Occipital lobe (tissue), 1 donor: ENCODE measurements at regions not wholly inside any gene's neighbourhood (a gene's known extent, or its start where the extent isn't known, plus 50 kb on each side); places are given as distances from the start of the nearest gene placed in this dataset.

Experiments
- DNase-seq: peaks from one replicate; lab custom pipeline; 2025; lab: John Stamatoyannopoulos, UW

DNA sequence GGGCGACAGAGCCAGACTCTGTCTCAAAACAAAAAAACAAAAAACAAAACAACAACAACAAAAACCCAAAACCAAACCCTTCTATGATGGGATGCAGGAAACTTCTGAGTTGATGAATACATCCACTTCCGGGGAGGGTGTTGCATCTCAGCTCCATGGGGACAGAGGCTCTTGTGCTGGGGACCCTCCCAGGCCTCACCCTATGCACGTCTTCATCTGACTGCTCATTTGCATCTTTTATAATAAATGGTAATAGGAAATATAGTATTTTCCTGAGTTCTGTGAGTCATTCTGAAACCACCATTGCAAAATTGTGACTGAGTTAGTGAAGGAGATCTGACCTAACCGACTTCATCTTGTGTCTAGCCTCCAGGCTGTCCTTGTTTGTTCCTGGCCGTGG is 109.5 kb upstream of the SLC28A3 start:
- no peak for DNase-seq

DNA sequence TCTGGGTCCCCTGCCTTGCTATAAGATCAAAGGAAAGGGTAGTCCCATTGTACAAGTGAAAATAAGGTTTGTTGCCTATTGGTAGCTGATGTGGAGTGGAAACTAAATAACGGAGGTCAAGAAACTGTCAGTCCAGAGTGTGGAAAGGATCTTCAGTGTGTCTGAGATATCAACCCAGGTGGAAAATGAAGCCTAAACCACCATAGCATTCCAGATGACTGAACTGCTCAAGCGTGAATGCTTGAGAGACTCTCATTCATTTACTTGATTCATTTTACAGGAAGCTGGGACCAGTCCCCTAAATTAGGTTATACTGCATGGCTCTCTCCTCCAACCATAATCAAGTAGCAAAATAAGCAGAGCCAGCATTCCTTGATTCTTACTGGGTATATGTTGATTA is 116.0 kb upstream of the SLC28A3 start:
- DNase-seq = no peak

DNA sequence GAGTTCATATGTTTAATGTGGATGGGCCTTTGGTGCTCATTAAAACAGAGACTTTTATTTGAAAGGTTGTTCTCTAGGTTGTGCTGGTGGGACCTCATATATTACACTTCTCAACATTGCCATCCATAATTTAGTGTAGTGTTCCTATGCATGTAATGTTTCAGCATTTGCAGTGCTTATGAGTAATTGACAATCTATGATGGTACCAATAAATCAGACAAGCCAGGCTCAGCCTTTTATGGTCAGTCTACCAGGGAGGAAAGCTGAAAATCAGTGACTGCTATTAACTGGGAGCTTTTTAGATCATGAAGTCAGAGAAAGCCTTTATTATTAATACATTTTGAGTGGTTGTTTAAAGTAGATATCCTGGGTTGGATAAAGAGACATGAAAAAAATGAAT is 120.1 kb upstream of the SLC28A3 start:
- DNase-seq = no peak

DNA sequence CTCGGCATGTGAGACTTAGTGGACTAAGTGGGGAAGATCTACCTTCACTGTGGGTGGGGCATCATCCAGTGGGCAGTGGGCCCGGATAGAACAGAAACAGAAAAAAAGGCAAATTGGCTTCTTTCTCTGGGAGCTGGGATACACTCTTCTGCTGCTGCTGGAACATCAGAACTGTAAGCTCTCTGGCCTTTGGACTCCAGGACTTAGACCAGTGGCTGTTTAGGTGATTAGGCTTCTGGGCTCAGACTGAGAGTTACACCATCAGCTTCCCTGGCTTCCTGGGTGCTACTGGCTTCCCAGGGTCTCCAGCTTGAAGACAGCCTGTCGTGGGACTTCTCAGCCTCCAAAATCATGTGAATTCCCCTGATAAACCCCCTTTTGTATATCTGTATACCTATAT is 122.7 kb upstream of the SLC28A3 start:
- no peak for DNase-seq

DNA sequence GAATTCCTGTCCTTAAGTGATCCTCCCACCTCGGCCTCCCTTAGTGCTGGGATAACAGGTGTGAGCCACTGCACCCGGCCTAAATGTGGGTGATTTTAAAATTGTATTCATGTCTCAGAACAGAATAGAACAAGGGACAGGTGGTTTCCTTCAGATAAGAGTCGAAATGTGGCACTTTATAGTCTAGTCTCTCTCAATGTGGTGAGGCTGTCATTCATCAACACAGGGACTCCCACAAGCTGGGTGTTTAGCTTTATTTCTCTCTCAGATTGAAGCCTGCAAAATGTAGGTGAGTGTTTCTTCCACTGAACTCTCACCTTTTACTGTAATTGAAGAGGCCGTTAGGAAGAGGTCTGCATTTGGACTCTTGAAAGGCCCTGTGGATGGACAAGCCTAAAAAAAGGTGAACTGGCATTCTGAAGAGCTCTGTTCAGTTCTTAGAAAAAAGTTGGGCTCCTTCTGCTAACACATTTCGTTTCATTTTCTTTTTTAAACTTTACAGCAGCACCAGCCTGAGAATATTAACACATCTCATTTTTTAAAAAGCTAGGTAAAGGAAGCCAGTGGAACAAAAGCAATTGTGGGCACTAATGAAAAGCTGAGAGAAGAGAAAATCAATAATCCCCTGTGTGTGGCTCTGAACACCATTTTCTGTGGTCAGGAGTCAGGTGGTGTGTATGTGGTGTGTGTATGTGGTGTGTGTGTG is 126.2 kb upstream of the SLC28A3 start:
- DNase-seq = no peak

DNA sequence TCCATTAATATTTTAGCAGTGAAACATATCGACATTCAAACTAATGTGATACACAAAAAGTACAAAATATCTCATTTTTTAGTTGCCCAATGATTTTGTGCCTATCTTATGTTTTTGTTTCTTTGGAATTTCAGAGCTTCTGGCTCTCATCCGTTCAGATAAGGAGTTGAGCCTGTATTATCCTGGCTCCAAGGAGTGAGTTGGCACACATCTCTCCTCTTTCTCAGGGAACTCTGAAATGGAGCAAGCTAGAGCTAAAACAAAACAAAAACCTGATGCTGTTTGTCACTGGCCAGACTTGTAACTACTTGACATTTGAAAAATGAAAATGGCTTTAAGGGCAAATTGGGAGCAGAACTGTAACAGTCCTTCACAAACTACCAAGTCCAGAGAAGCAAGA is 131.3 kb upstream of the SLC28A3 start:
- DNase-seq = no peak

DNA sequence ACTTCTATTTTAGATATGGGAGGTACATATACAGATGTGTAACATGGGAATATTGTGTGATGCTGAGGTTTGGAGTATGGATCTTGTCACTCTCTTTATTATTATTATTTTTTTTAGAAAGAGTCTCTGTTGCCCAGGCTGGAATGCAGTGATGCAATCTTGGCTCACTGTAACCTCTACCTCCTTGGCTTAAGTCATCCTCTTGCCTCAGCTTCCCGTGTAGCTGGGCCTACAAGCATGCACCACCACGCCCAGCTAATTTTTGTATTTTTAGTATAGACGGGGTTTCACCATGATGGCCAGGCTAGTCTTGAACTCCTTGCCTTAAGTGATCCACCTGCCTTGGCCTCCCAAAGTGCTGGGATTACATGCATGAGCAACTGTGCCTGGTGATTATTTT is 138.4 kb upstream of the SLC28A3 start:
- DNase-seq = no peak

DNA sequence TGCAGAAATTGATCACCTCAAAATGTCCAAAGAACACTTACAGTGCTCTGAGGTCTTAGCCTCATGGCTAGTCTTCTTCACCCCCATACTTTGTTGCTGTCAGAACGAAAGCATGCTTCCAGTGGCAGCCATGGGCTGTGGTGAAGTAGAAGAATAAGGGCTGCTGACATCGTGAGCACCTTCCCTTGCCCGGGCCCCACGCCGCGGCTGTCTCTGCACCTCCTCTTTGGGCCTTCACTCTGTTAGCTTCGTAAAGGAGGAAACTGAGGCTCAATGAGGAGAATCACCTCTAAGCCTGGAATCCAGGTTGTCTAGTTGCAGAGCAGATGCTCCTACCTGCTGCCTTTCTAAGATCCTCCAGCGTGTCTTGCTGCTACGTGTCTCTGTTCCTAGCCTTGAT is 139.5 kb upstream of the SLC28A3 start:
- DNase-seq = no peak

DNA sequence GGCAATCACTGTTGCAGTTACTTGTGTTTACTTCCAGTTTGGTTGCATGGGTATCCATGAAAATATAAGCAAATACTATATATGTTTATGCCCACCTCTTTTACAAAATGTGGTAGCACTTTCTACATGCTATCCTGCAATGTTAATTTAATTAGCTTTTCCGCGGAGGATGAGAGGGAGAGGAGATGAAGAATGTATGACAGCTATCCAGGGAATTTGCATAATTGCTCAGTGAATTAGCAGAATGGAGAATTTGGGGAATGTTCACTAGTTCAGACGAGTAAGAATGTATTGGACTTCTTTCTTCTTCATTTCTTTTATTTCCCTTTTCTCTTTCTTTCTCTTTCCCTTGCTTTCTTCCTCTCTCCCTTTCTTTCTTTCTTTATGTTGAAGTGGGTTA is 140.7 kb upstream of the SLC28A3 start:
- DNase-seq = no peak

DNA sequence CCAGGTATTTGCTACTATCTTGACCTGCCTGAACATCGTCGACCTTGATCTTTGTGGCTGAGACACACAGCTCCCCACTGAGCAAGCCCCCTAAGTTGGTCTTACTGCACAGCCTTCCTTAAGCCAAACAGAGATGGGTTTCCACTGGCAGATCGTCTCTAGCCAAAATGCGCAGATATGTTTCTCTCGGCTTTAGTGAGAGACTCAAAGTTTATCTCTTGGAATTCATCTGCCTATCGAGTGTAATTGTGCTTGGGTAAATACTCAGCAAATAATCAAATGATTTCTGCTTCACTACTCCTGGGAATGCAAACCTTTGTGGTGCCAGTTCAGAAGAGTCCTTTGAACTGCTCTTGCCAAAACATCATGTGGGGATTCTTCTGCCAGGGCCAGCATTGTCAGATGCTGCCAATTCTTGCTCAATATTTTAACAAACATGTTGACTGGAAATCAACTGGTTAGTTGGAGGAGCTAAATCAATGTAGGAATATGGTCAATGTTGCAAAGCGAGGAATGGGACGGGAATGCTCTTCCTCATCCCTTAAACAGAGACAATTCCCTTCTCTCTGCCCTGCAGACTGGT is 141.2 kb upstream of the SLC28A3 start:
- no peak for DNase-seq

DNA sequence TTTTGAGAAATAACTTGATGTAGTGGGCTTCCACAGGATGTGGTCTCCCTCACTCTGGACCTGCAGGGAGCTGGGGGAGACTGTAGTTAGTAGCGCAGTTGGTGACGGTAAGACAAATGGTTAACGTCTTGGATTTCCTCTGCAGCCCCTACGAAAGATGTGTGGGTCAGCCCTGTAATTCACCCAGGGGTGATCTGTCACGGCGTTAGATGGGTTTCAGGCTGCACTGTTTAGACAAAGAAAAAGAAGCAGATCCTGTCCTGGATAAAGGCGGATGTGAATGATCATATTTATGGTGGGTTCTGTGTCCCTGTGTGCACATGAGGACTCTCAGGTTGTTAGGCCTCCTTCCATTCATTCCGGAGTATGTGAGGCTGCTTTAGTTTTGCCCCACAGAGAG is 142.0 kb upstream of the SLC28A3 start:
- no peak for DNase-seq

DNA sequence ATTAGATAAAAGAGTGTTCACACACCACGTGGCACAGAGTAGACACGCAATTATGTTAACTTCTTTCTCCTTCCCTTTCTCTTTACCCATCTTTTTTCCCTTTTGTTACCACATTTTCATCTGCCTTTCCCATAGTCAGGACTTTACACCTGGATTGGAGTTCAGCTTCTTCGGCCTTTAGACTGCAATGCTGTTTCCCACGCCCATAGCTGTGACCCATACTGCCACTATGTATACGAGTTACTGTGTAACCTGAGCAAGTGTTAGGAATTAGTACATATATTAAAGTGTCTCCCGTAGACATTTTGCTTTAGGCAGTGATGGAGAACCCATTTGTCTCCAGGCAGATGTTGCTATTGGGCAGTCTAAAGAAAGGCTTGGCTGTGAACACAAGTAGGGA is 143.6 kb upstream of the SLC28A3 start:
- DNase-seq = no peak

DNA sequence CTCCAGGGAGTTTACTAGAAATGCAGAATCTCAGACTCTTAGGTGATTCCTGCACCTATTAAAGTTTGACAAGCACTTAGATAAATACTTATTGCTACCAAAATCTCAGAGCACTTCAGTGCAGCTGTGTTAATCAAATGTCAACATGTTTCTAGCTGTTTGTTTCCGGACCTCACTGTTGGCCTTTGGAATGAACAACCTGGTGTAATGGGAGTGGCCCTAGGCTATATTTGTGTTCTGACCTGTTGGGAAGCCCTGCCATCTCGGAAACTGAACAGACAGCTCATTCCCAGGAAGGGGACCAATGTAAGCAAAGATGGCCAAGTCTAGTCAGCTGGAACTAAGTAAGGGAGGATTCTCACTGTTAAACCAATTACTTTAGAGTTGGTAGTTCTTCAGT is 145.0 kb upstream of the SLC28A3 start:
- no peak for DNase-seq

DNA sequence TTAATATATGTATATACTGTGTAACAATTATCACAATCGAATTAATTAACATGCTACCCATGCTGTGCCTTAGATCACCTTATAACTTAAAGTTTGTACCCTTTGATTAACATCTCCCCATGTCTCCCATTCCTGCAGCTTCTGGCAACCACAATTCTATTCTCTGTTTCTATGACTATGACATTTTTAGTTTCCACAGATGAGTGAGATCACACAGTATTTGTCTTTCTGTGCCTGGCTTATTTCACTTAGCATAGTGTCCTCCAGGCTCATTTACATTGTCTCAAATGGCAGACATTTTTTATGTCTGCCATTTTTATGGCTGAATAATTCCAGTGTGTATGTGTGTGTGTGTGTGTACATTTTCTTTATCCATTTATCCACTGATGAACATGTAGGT is 146.1 kb upstream of the SLC28A3 start:
- DNase-seq = no peak

DNA sequence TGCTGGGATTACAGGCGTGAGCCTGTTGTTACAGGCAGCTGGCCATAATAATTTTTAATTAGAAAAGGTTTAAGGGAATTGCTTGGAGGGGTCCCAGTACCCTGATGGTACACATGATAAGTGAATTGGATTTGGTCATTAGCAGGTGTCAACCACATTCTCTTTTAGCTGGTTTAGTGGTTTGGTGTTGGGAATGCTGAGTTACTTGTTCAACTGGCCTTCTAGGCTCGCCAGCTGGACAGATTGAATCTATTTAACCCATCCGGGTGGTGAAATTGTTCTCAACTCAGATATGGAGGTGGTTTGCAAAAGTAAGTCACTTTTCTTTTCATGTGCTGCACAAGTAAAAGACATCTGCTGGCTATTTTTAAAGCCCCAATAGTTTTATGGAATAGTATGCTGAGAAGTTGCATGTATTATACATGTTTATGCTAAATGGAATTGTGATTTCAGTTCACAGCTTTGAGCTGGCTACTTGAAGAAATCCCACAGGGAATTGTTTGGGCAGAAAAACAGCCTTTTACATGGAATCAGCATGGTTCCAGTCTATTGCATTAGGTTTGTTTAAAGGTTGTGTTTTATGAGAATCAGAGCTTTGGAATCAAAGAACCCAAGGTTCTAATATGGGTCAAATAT is 149.8 kb upstream of the SLC28A3 start:
- no peak for DNase-seq

DNA sequence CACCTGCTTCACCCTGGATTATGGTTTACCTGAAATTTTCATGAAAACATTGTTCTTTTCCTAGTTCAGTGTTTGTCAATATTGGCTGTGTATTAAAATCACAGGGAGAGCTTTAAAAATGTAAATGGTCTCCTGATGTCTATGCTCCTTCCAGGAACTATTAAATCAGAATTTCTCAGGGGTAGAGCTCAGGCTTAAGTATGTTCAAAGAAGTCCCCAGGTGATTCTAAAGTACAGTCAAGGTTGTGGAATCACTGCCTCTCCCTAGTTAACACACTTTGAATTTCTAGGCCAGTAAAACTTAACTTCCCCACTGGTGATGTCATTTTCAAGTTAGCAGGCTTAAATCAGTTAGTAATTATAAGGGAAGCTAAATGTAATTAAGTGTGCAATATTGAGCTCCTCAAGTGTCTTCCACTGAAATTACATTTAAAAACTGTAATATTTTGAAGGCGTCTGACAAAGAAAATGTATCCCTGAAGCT is 150.3 kb upstream of the SLC28A3 start:
- DNase-seq = no peak

DNA sequence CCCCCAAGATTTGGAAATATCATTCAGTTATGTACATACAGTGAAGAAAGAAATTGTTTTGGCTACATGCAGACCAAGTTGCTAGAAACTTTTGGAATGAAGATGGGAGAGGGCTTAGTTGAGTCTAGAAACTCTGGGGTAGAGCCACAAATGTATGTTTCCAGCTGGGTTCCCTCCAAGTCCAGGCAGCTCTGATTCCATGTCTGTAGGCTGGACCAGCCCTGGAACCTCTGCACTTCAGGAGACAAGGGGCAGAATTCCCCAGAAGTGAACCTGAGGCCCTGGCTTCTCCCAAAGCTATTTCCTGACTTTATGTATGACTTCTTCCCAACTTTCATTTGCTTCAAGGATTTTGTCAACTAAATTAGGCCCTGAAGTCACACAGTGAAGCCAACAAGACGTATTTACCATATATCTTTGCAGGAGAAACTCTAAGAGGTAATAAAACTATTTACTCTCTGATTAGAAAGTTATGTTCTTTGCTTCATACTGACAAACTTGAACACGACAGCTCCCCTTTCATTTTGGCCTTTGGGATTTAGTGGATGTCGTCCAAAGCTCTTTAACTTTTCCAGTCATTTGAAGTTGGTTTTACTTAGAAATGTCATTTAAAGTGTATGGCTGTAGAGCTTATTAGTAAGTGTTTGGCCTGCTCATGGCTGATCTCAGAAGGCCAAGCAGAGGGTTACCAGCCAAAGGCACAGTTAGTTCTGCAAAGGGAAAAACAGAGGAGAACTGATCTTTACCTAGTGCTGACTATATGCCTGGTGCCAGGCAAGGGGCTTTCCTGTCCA is 152.0 kb upstream of the SLC28A3 start:
- DNase-seq = no peak

DNA sequence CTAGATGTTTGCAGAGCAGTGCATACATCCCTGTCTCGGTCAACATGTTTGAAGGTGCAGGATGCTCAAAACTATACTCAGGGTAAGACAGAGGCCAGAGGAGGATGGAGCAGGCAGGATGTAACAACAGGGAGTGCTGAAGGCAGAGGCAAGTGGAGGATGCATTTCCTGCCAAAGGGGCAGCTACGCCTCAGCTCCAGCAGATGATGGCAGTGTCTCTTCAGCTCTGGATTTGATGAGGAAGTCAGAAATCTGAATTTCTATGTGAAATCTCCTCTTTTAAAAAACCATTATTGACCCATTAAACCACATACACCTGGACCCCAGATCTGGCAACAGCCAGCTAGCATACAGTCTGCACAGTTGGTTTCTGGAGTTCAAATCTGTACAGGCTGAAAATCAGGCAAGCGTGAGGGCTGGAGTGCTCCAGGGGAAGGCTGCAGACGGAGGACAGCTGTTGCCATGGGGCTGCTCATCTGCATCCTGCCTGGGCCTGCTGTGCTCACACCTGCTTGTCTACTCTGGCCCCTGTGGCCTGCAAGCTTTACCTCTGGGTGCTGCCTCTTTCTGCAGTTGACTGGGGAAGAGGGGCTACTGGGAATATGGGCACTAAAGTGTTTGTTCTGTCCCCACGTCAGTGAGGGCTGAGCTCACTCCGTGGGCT is 152.9 kb upstream of the SLC28A3 start:
- DNase-seq = no peak

DNA sequence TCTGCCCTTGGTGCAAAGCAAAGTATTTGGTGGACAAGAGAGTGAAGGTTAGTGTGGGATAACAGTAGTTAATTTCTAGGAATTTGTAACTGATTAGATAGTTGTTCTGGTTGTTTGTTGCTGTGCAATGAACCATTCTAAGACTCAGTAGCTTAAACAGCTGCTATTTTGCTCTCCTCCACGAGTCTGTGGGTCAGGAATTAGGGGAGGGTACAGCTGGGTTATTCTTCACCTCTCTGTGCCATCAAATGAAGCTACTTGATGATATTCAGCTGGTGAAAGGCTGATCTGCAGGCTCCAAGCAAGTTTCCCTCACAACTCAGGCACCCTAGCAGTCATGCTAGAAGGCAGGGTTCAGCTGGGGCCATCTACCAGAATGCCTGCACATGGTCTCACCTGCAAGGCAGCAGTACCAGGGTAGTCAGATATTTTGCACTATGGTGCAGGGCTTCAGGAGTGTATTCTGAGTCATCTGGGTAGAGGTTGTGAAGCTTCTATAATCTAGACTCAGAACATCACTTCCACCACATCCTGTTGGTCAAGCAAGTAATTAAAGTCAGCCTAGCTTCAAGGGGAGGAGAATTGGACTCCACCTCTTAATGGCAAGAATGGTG is 159.5 kb upstream of the SLC28A3 start:
- DNase-seq = no peak

DNA sequence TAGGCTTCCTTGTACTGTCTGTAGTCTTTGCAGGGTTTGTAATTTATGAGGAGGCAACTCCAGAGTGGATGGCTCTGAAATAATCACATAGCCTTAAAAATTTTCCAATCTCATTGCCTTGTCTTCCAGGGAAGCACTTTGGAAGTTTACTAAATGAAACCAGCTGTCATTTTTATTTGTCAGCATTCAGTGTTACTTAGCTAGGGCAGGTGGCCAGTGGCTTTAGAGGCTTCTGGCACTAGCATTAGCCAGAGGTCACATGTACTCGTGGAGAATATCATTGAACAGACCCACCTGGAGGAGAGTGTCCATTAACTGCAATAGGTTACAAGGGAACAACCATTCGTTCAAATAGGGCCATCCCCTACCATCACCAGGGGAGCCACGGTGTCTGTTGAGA is 160.3 kb upstream of the SLC28A3 start:
- no peak for DNase-seq

DNA sequence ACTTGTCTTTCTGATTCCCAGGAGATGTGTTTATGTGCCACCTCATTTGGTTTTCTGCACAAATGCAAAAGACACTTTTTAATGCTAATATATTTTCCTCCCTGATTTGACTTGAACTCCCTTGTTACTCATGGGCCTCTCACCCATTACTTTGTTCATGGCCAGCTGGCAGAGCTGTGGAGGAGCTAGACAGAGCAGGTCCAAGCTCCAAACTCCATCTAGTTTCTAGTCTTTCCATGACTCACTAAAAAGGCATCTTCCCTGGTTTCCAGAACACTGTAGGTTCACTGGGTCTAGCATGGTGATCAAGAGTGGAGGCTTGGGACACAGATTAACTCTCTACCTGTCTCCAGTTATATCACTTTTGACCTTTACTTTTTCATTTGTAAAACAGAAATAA is 161.0 kb upstream of the SLC28A3 start:
- DNase-seq = no peak
